ENCODE measurements at regions not wholly inside any gene's neighbourhood (a gene's known extent, or its start where the extent isn't known, plus 50 kb on each side); places are given as distances from the start of the nearest gene placed in this dataset.

DNA sequence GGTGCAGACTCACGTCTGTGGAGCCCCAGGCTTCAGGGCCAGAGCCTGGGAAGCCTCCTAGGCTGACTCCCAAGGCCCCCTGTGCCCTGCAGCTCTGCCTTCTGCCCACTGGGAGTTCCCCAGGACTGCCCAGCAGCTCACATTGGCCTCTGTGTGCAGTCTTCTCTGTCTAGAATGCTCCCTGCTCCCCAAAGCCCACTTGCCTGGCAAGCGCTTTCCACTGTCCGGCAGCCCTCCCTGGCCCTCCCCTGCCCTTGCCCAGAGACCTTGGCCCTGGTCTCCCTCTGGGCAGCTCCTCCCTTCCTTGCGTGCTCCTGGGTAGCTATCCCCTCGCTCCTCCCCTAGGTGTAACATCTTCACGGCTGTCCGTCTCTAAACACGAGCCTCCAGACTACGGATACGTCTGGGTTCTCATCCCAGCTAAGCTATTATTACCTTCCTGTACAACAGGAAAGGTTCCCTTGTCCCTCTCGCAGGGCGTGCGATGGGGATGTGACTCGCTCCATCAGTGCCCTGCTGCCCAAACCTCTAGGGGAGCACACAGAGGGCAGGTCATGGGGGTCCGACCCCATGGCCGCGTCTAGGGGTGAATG is 325.5 kb upstream of the RTL1 start:
- WGBS (ENCODE audit: insufficient coverage, insufficient read length), result no CpG with 5 or more reads among the region's 17 CpGs

DNA sequence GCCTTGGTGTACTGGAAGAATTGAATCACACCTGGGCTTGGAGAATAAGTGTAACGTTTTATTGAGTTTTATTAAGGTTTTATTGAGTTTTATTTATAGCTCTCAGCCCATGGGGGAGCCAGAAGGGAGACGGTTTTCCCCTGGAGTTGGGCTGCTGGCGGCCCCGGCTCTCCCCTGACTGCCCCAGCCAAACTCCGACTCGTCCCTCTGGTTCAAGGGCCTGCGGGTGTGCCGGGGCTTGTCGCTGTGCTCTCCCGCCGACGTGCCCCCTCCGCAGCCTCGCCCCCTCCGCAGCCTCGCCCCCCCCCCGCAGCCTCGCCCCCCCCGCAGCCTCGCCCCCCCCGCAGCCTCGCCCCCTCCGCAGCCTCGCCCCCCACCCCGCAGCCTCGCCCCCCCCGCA is 326.1 kb upstream of the RTL1 start:
- no peak overlapping the region for H3K27ac ChIP-seq (ENCODE audit: low read length)
- WGBS (ENCODE audit: insufficient coverage, insufficient read length), result no CpG with 5 or more reads among the region's 27 CpGs
- no peak for DNase-seq (ENCODE audit: low read depth, low spot score)
- no peaks in the 10 kb centered on the region; the same call in 1 of the 2 replicates for H3K4me1 ChIP-seq (ENCODE audit: control insufficient read depth, insufficient read depth, low read length)
- H3K36me3 ChIP-seq (ENCODE audit: control insufficient read depth, insufficient read depth, low read length), result no peaks in the 10 kb centered on the region
- no peaks in the 10 kb centered on the region for H3K27me3 ChIP-seq (ENCODE audit: control insufficient read depth, insufficient read depth, low read length)
- no peak overlapping the region for H3K4me3 ChIP-seq (ENCODE audit: low read length)
- no peaks in the 10 kb centered on the region for H3K9me3 ChIP-seq (ENCODE audit: control insufficient read depth, insufficient read depth, low read length)

More for the DNA sequence above, 325.5 kb upstream of the RTL1 start:
- no peak for DNase-seq (ENCODE audit: low read depth, low spot score)
- H3K36me3 ChIP-seq (ENCODE audit: control insufficient read depth, insufficient read depth, low read length), result no peaks in the 10 kb centered on the region
- H3K27me3 ChIP-seq (ENCODE audit: control insufficient read depth, insufficient read depth, low read length), result no peaks in the 10 kb centered on the region
- H3K4me1 ChIP-seq (ENCODE audit: control insufficient read depth, insufficient read depth, low read length), result no peaks in the 10 kb centered on the region; the same call in 1 of the 2 replicates
- H3K27ac ChIP-seq (ENCODE audit: low read length), result no peak overlapping the region
- H3K4me3 ChIP-seq (ENCODE audit: low read length), result no peak overlapping the region
- H3K9me3 ChIP-seq (ENCODE audit: control insufficient read depth, insufficient read depth, low read length), result no peaks in the 10 kb centered on the region

GRCh38 chr14:101230161-101230850 is 326.8 kb upstream of the RTL1 start:
- Histone ChIP-seq H3K4me3 (ENCODE audit: low read length) (no peak overlapping the region), H3K27ac (ENCODE audit: low read length) (no peak overlapping the region)

DNA sequence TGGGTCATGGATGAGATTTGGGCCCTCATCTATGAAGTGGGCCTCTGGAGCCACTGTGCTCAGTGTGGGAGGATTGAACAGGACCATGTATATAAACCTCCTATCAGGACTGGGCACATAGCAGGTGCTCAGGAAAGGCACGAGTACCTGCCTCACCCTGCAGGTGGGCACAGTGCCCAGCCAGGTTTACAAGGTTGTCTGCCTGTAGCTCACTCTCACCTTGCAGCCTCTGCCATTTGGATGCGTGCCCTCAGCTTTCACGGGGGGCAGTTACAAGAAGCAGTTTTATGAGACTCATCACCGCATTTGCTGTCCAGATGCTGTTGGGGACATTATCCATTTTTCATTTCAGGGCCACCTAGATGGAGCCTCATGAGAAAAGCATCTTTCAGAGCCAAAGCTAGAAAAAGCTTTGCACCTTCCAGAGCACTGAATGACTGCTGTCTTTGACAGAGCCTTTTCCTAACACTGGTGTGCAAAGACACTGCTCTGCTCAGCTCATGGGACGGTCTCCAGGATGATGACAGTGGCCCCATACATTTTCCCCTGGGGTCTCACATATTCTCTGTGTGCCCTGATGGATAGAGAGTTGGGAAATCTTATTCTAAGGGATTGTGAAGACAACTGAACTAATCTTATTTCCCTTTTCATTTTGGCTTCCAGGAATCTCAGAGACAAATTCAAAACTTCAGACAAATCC is 327.5 kb upstream of the RTL1 start:
- Histone ChIP-seq H3K27me3 (ENCODE audit: control insufficient read depth, insufficient read depth, low read length) (no peaks in the 10 kb centered on the region), H3K4me3 (ENCODE audit: low read length) (no peak overlapping the region), H3K9me3 (ENCODE audit: control insufficient read depth, insufficient read depth, low read length) (no peaks in the 10 kb centered on the region), H3K4me1 (ENCODE audit: control insufficient read depth, insufficient read depth, low read length) (peaks cover 3% of the 10 kb centered on the region; the same call in 1 of the 2 replicates), H3K27ac (ENCODE audit: low read length) (no peak overlapping the region), H3K36me3 (ENCODE audit: control insufficient read depth, insufficient read depth, low read length) (no peaks in the 10 kb centered on the region)
- DNase-seq (ENCODE audit: low read depth, low spot score), result no peak
- WGBS (ENCODE audit: insufficient coverage, insufficient read length), result no CpG with 5 or more reads among the region's 5 CpGs

More at GRCh38 chr14:101230161-101230850, 326.8 kb upstream of the RTL1 start:
- WGBS (ENCODE audit: insufficient coverage, insufficient read length), result no CpG with 5 or more reads among the region's 15 CpGs
- Histone ChIP-seq H3K27me3 (ENCODE audit: control insufficient read depth, insufficient read depth, low read length) (no peaks in the 10 kb centered on the region), H3K4me1 (ENCODE audit: control insufficient read depth, insufficient read depth, low read length) (peaks cover 3% of the 10 kb centered on the region; the same call in 1 of the 2 replicates), H3K36me3 (ENCODE audit: control insufficient read depth, insufficient read depth, low read length) (no peaks in the 10 kb centered on the region), H3K9me3 (ENCODE audit: control insufficient read depth, insufficient read depth, low read length) (no peaks in the 10 kb centered on the region)
- no peak for DNase-seq (ENCODE audit: low read depth, low spot score)

DNA sequence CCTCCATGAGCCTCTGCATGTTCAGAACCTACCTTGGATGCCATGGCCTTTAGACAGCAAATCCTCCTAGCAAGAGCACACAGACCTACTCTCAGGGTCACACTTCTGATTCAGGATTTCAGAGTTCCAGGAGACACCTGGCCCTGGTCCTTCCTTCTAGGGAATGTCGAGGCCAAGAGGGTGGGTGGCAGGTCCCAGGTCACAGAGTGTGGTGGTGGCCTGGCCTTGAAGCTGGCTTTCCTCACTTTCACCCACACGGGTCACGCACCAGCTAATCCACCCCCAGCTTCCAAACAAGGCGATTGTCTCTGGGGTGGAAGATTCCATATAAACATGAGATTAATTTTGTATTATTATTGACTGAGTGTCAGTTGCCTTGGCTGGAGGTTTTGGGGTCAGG is 328.3 kb upstream of the RTL1 start:
- no peak for DNase-seq (ENCODE audit: low read depth, low spot score)
- Histone ChIP-seq H3K36me3 (ENCODE audit: control insufficient read depth, insufficient read depth, low read length) (no peaks in the 10 kb centered on the region), H3K9me3 (ENCODE audit: control insufficient read depth, insufficient read depth, low read length) (no peaks in the 10 kb centered on the region), H3K27ac (ENCODE audit: low read length) (no peak overlapping the region), H3K4me3 (ENCODE audit: low read length) (no peak overlapping the region), H3K27me3 (ENCODE audit: control insufficient read depth, insufficient read depth, low read length) (no peaks in the 10 kb centered on the region), H3K4me1 (ENCODE audit: control insufficient read depth, insufficient read depth, low read length) (peaks cover 3% of the 10 kb centered on the region; the same call in 1 of the 2 replicates)
- no CpG with 5 or more reads among the region's 4 CpGs for whole genome bisulfite sequencing (ENCODE audit: insufficient coverage, insufficient read length)

GRCh38 chr14:101232340-101233020 is 328.8 kb upstream of the DIO3 start:
- DNase-seq (ENCODE audit: low read depth, low spot score), result no peak
- Histone ChIP-seq H3K27ac (ENCODE audit: low read length) (no peak overlapping the region), H3K27me3 (ENCODE audit: control insufficient read depth, insufficient read depth, low read length) (no peaks in the 10 kb centered on the region), H3K4me1 (ENCODE audit: control insufficient read depth, insufficient read depth, low read length) (peaks cover 3% of the 10 kb centered on the region; the same call in 1 of the 2 replicates), H3K36me3 (ENCODE audit: control insufficient read depth, insufficient read depth, low read length) (no peaks in the 10 kb centered on the region), H3K4me3 (ENCODE audit: low read length) (no peak overlapping the region), H3K9me3 (ENCODE audit: control insufficient read depth, insufficient read depth, low read length) (no peaks in the 10 kb centered on the region)
- WGBS (ENCODE audit: insufficient coverage, insufficient read length), result no CpG with 5 or more reads among the region's 21 CpGs

GRCh38 chr14:101233021-101233366 is 328.3 kb upstream of the DIO3 start:
- peaks cover 3% of the 10 kb centered on the region; the same call in 1 of the 2 replicates for H3K4me1 ChIP-seq (ENCODE audit: control insufficient read depth, insufficient read depth, low read length)
- DNase-seq (ENCODE audit: low read depth, low spot score), result no peak
- H3K4me3 ChIP-seq (ENCODE audit: low read length), result no peak overlapping the region
- H3K27me3 ChIP-seq (ENCODE audit: control insufficient read depth, insufficient read depth, low read length), result no peaks in the 10 kb centered on the region
- H3K27ac ChIP-seq (ENCODE audit: low read length), result no peak overlapping the region
- no peaks in the 10 kb centered on the region for H3K36me3 ChIP-seq (ENCODE audit: control insufficient read depth, insufficient read depth, low read length)
- WGBS (ENCODE audit: insufficient coverage, insufficient read length), result no CpG with 5 or more reads among the region's 15 CpGs
- no peaks in the 10 kb centered on the region for H3K9me3 ChIP-seq (ENCODE audit: control insufficient read depth, insufficient read depth, low read length)

- no CpG with 5 or more reads among the region's 12 CpGs for WGBS (ENCODE audit: insufficient coverage, insufficient read length)
Observed at GRCh38 chr14:101233391-101233790, 327.9 kb upstream of the DIO3 start.

DNA sequence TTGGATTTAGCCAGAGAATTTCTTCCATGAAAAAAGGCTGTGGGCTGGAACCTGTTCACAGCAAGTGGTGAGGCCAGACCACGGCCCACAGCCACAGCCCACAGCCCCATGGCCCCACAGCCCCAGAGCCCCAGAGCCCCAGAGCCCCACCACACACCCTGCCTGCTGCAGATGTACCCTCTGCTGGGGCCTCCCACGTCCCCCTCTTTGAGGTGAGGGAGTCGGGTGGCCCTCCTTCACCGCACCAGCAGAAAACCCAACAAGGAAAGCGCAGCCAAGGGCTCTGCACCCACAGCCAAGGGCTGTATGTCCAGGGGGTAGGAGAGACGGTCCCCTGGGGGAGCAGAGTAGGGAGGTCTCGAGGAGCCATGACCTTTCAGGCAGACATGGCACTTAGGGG is 327.5 kb upstream of the DIO3 start:
- Histone ChIP-seq H3K27me3 (ENCODE audit: control insufficient read depth, insufficient read depth, low read length) (no peaks in the 10 kb centered on the region), H3K36me3 (ENCODE audit: control insufficient read depth, insufficient read depth, low read length) (no peaks in the 10 kb centered on the region), H3K9me3 (ENCODE audit: control insufficient read depth, insufficient read depth, low read length) (no peaks in the 10 kb centered on the region), H3K4me3 (ENCODE audit: low read length) (no peak overlapping the region), H3K4me1 (ENCODE audit: control insufficient read depth, insufficient read depth, low read length) (peaks cover 3% of the 10 kb centered on the region; the same call in 1 of the 2 replicates), H3K27ac (ENCODE audit: low read length) (no peak overlapping the region)
- DNase-seq (ENCODE audit: low read depth, low spot score), result no peak
- WGBS (ENCODE audit: insufficient coverage, insufficient read length), result no CpG with 5 or more reads among the region's 7 CpGs

More at GRCh38 chr14:101233391-101233790, 327.9 kb upstream of the DIO3 start:
- H3K4me1 ChIP-seq (ENCODE audit: control insufficient read depth, insufficient read depth, low read length), result peaks cover 3% of the 10 kb centered on the region; the same call in 1 of the 2 replicates
- H3K27me3 ChIP-seq (ENCODE audit: control insufficient read depth, insufficient read depth, low read length), result no peaks in the 10 kb centered on the region
- no peak for DNase-seq (ENCODE audit: low read depth, low spot score)
- H3K4me3 ChIP-seq (ENCODE audit: low read length), result no peak overlapping the region
- H3K9me3 ChIP-seq (ENCODE audit: control insufficient read depth, insufficient read depth, low read length), result no peaks in the 10 kb centered on the region
- H3K27ac ChIP-seq (ENCODE audit: low read length), result no peak overlapping the region
- no peaks in the 10 kb centered on the region for H3K36me3 ChIP-seq (ENCODE audit: control insufficient read depth, insufficient read depth, low read length)

GRCh38 chr14:101234244-101234937 is 326.9 kb upstream of the DIO3 start:
- Histone ChIP-seq H3K4me1 (ENCODE audit: control insufficient read depth, insufficient read depth, low read length) (peaks cover 3% of the 10 kb centered on the region; the same call in 1 of the 2 replicates), H3K9me3 (ENCODE audit: control insufficient read depth, insufficient read depth, low read length) (no peaks in the 10 kb centered on the region), H3K27ac (ENCODE audit: low read length) (no peak overlapping the region), H3K4me3 (ENCODE audit: low read length) (no peak overlapping the region), H3K27me3 (ENCODE audit: control insufficient read depth, insufficient read depth, low read length) (no peaks in the 10 kb centered on the region), H3K36me3 (ENCODE audit: control insufficient read depth, insufficient read depth, low read length) (no peaks in the 10 kb centered on the region)
- no CpG with 5 or more reads among the region's 23 CpGs for WGBS (ENCODE audit: insufficient coverage, insufficient read length)
- no peak for DNase-seq (ENCODE audit: low read depth, low spot score)
